ENCODE measurements at regions not wholly inside any gene's neighbourhood (a gene's known extent, or its start where the extent isn't known, plus 50 kb on each side); places are given as distances from the start of the nearest gene placed in this dataset.

DNA sequence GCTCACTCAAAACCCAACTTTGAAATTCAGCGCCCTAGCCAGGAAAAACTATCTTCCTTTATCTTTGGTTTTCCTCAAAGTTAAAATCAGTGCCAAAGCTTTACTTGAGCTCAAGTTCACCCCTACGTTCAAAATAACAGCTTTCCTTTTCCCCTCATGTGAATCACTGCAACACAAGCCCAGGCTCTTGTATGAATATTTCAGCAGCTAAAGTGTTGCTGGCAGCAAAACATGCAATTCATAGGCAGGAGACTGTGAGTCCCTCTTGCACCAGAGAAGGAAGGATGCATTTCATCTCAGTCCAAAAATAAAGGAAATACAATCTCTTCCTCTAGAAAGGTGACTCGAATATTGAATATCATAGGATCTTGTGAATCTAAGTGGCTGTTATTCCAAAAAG is 461.3 kb upstream of the SOX11 start:
- DNase-seq (ENCODE audit: low read depth), result no peak
- TF ChIP-seq, protein P1, sequence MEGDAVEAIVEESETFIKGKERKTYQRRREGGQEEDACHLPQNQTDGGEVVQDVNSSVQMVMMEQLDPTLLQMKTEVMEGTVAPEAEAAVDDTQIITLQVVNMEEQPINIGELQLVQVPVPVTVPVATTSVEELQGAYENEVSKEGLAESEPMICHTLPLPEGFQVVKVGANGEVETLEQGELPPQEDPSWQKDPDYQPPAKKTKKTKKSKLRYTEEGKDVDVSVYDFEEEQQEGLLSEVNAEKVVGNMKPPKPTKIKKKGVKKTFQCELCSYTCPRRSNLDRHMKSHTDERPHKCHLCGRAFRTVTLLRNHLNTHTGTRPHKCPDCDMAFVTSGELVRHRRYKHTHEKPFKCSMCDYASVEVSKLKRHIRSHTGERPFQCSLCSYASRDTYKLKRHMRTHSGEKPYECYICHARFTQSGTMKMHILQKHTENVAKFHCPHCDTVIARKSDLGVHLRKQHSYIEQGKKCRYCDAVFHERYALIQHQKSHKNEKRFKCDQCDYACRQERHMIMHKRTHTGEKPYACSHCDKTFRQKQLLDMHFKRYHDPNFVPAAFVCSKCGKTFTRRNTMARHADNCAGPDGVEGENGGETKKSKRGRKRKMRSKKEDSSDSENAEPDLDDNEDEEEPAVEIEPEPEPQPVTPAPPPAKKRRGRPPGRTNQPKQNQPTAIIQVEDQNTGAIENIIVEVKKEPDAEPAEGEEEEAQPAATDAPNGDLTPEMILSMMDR (conservative IDR thresholded peaks at IDR 0.05; ENCODE audit: control insufficient read depth, insufficient read depth, low read depth, low read length), result no peak
- H3K4me3 ChIP-seq (ENCODE audit: control insufficient read depth, low read depth, low read length), result no peak overlapping the region

DNA sequence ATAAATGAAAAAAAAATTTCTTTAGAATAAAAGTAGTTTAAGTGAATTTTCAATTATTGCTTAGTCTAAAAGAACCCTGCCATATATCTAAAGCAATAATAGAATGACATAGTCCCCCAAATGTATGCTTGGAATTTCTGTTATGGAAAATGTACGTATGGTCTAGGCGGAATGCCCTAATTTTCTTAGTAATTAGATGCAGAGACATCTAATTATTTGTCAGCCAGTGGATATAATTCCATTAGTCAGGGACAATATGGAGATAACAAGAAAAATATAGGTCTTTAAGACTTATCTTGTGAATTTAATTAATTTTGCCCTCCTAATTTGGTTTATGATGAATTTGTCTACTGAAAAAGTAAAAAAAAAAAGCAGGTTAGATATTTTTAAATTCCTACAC is 460.9 kb upstream of the SOX11 start:
- TF ChIP-seq, protein P1 (conservative IDR thresholded peaks at IDR 0.05; ENCODE audit: control insufficient read depth, insufficient read depth, low read depth, low read length), result no peak
- no peak overlapping the region for H3K4me3 ChIP-seq (ENCODE audit: control insufficient read depth, low read depth, low read length)
- DNase-seq (ENCODE audit: low read depth), result no peak

DNA sequence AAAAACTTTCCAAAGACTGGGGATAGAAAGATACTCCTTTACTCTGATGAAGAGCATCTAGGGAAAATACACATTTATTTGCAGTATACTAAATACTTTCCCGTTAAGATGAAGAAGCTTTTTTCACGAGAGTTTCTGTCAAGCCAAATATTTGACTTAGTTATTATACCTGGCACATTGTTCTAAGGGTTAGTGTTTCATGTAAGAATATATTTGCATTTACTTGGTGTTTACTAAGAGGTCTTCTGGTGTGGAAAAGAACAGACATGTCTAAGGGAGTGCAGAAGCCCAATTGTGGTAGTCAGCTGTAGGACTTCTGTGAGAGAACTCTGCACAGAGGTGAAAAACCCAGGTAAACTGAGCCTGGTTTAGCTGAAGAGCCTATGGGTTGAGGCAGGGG is 457.6 kb upstream of the SOX11 start:
- TF ChIP-seq, protein P1 (conservative IDR thresholded peaks at IDR 0.05; ENCODE audit: control insufficient read depth, insufficient read depth, low read depth, low read length), result no peak
- no peak for DNase-seq (ENCODE audit: low read depth)

DNA sequence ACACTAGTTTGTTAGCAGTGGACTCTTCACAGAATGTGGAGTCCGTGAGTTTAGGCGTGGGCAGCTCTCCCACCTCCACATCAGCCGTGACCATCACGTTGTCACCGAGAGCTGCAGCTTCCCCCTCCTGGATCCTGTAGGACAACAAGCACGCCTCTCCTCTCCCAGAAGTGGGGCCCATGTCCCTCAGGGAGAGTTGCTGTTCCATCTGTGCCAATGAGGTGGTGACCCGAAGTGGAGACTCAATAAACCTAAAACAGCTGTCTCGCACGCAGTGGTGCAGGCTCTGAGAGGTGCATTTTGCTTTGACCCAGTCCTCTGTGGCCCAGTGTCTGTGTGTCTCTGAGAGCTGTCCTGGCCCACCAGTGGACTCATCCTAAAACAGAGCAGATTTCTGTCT is 456.5 kb upstream of the SOX11 start:
- no peak overlapping the region for H3K4me3 ChIP-seq (ENCODE audit: control insufficient read depth, low read depth, low read length)
- DNase-seq (ENCODE audit: low read depth), result no peak
- TF ChIP-seq, protein P1 (conservative IDR thresholded peaks at IDR 0.05; ENCODE audit: control insufficient read depth, insufficient read depth, low read depth, low read length), result no peak

More for the DNA sequence above, 457.6 kb upstream of the SOX11 start:
- no peak overlapping the region for H3K4me3 ChIP-seq (ENCODE audit: control insufficient read depth, low read depth, low read length)

DNA sequence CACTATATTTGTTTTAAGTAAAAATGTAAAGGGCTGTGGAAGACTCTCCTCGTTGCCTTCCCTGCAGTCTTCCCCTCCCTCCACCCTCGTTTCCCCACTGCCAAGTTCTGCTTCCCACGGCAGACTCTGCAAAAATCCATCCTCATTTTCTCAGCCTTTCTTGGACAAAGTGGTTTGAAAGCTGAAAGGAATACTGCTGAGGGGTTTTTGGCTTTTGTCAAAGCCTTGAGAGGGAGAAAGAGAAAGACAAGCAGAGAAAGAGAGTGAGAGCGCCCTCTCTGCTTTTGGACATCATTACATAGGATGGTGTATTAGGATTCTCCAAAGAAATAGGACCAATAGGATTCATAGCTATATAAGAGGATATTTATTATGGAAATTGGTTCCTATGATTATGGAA is 455.9 kb upstream of the SOX11 start:
- H3K4me3 ChIP-seq (ENCODE audit: control insufficient read depth, low read depth, low read length), result no peak overlapping the region
- no peak for DNase-seq (ENCODE audit: low read depth)
- TF ChIP-seq, protein P1 (conservative IDR thresholded peaks at IDR 0.05; ENCODE audit: control insufficient read depth, insufficient read depth, low read depth, low read length), result no peak

DNA sequence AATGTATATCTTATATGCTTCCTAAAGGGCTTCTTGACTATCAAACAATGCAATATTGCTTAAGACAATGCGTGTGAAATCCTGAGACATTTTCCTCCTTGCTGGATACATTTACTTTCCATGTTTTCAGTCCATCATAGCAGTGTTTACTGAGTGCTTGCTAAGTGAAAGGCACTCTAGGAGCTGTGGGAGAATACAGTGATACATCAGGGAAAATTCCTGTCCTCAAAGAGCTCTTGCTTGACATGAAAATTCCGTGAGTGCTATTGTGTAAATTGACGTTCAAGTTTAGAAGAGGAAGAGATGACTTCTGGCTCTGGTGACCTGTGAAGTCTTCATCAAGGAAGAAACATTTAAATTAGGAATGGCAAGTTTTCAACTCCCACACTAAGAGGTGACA is 449.4 kb upstream of the SOX11 start:
- no peak overlapping the region for H3K4me3 ChIP-seq (ENCODE audit: control insufficient read depth, low read depth, low read length)
- TF ChIP-seq, protein P1 (conservative IDR thresholded peaks at IDR 0.05; ENCODE audit: control insufficient read depth, insufficient read depth, low read depth, low read length), result no peak
- DNase-seq (ENCODE audit: low read depth), result no peak

DNA sequence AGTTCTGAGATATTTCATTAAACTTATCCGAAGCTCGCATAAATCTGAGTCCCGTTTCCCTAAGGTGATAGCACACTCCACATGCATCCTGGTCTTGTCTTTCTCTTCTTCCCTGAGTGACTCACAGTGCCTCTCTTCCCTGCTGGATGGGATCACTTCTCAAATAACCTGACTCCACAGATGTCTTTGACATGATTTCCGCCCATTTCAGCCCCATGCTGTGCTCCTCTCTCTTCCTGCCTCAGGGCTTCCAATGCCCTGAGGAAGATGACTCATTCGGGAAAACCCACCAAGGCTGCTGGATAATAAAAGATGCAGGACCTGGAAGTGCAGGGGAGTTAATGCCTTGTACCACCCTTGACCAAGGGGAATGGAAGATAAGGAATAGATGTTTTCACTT is 441.7 kb upstream of the SOX11 start:
- H3K4me3 ChIP-seq (ENCODE audit: control insufficient read depth, low read depth, low read length), result no peak overlapping the region
- TF ChIP-seq, protein P1 (conservative IDR thresholded peaks at IDR 0.05; ENCODE audit: control insufficient read depth, insufficient read depth, low read depth, low read length), result no peak
- DNase-seq (ENCODE audit: low read depth), result no peak
